ENCODE measurements at regions not wholly inside any gene's neighbourhood (a gene's known extent, or its start where the extent isn't known, plus 50 kb on each side); places are given as distances from the start of the nearest gene placed in this dataset.

GRCh38 chr3:31384117-31384516 lies 148.6 kb upstream of the STT3B start:
- TF ChIP-seq CTCF (IDR thresholded peaks at IDR 0.05) = no peak
- TF ChIP-seq EP300 (IDR thresholded peaks at IDR 0.05) = no peak
- TF ChIP-seq CHD2 (IDR thresholded peaks at IDR 0.05; ENCODE audit: low read length, partially characterized antibody) = no peak
- no peak for TF ChIP-seq POLR2AphosphoS2 (conservative IDR thresholded peaks at IDR 0.05; ENCODE audit: low read length)
- TF ChIP-seq ATOH8 (CRISPR knock-in tag; IDR thresholded peaks at IDR 0.05; ENCODE audit: low read depth) = no peak
- TF ChIP-seq REST (IDR thresholded peaks at IDR 0.05) = no peak
- no peak for TF ChIP-seq RNF2 (IDR thresholded peaks at IDR 0.05; ENCODE audit: borderline replicate concordance, low read depth)
- TF ChIP-seq RFX5 (IDR thresholded peaks at IDR 0.05) = no peak
- TF ChIP-seq SREBF2 (IDR thresholded peaks at IDR 0.05) = no peak
- TF ChIP-seq POLR2A (IDR thresholded peaks at IDR 0.05; ENCODE audit: low read length) = no peak
- TF ChIP-seq CBX2 (IDR thresholded peaks at IDR 0.05; ENCODE audit: borderline replicate concordance, low read depth) = no peak
- TF ChIP-seq JUN (IDR thresholded peaks at IDR 0.05) = no peak
- no peak for TF ChIP-seq RAD21 (conservative IDR thresholded peaks at IDR 0.05 in 1 of 2, IDR thresholded peaks at IDR 0.05 in 1 of 2)

Data from A549 (cell line).